ENCODE measurements at regions not wholly inside any gene's neighbourhood (a gene's known extent, or its start where the extent isn't known, plus 50 kb on each side); places are given as distances from the start of the nearest gene placed in this dataset.

DNA sequence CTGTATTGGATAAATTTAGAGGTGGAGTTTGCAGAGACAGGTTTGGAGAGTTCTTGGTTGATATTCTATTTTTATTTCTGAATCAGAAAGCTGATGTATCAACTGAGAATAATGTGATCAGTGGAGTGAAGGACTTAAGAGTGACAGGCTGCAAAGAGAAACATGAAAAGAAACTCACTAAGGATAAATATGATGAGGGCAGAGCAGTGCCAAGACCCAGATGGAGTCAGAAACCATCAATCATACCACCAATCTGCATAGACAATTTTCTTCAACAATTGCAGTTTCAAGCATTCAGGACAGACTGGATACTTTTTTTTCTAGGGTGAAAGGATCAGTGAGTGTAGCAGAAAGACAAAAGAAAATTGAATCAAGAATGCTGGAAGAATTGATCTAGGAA lies 226.7 kb upstream of the NAV3 start:
- Histone ChIP-seq H3K4me1 (ENCODE audit: control insufficient read depth, insufficient read depth, low read length) (no peaks in the 10 kb centered on the region), H3K9me3 (ENCODE audit: control insufficient read depth, insufficient read depth, low read length) (no peaks in the 10 kb centered on the region), H3K27me3 (ENCODE audit: control insufficient read depth, insufficient read depth, low read length) (no peaks in the 10 kb centered on the region), H3K36me3 (ENCODE audit: control insufficient read depth, insufficient read depth, low read length) (no peaks in the 10 kb centered on the region), H3K27ac (ENCODE audit: low read length) (no peak overlapping the region), H3K4me3 (ENCODE audit: low read length) (no peak overlapping the region)
- H3K27ac Mint-ChIP-seq: no peak overlapping the region
- H3K9me3 Mint-ChIP-seq: peaks cover 15 to 22% of the 10 kb centered on the region in 2 donors
- H3K4me3 Mint-ChIP-seq: no peak overlapping the region
- no peaks in the 10 kb centered on the region for H3K4me1 Mint-ChIP-seq
- DNase-seq (no peak), ATAC-seq (no peak)
- no peak for TF ChIP-seq CTCF (IDR thresholded peaks at IDR 0.05)
- intact Hi-C loops (cut with micrococcal nuclease): no loop called here
- no peaks in the 10 kb centered on the region for H3K27me3 Mint-ChIP-seq (ENCODE audit: low read depth in 2 of 2)
- H3K36me3 Mint-ChIP-seq: no peaks in the 10 kb centered on the region

- 67% methylated on average over 1 of the region's 2 CpGs for WGBS (ENCODE audit: insufficient coverage)
- H3K4me3 Mint-ChIP-seq: no peak overlapping the region
- H3K27ac Mint-ChIP-seq: no peak overlapping the region
- no peaks in the 10 kb centered on the region for H3K9me3 ChIP-seq (ENCODE audit: control insufficient read depth, insufficient read depth, low read length)
- intact Hi-C loops (cut with micrococcal nuclease): no loop called here
- TF ChIP-seq CTCF (IDR thresholded peaks at IDR 0.05): no peak
- H3K4me1 ChIP-seq (ENCODE audit: control insufficient read depth, insufficient read depth, low read length): no peaks in the 10 kb centered on the region
- no peak overlapping the region for H3K4me3 ChIP-seq (ENCODE audit: low read length)
- H3K27me3 Mint-ChIP-seq (ENCODE audit: low read depth in 2 of 2): no peaks in the 10 kb centered on the region
- no peaks in the 10 kb centered on the region for H3K36me3 ChIP-seq (ENCODE audit: control insufficient read depth, insufficient read depth, low read length)
- H3K4me1 Mint-ChIP-seq: no peaks in the 10 kb centered on the region
- no peak for DNase-seq
- no peak overlapping the region for H3K27ac ChIP-seq (ENCODE audit: low read length)
- H3K9me3 Mint-ChIP-seq: peaks cover 15 to 26% of the 10 kb centered on the region in 2 donors
- H3K36me3 Mint-ChIP-seq: no peaks in the 10 kb centered on the region
- no peaks in the 10 kb centered on the region for H3K27me3 ChIP-seq (ENCODE audit: control insufficient read depth, insufficient read depth, low read length)
- ATAC-seq: no peak
Measured at GRCh38 chr12:77601069-77601468, 229.6 kb upstream of the NAV3 start.

- H3K27me3 Mint-ChIP-seq (ENCODE audit: low read depth in 2 of 2): no peaks in the 10 kb centered on the region
- H3K9me3 Mint-ChIP-seq: peaks cover 15 to 23% of the 10 kb centered on the region in 2 donors
- no peak overlapping the region for H3K4me3 Mint-ChIP-seq
- H3K4me1 Mint-ChIP-seq: no peaks in the 10 kb centered on the region
- Histone ChIP-seq H3K9me3 (ENCODE audit: control insufficient read depth, insufficient read depth, low read length) (no peaks in the 10 kb centered on the region), H3K27me3 (ENCODE audit: control insufficient read depth, insufficient read depth, low read length) (no peaks in the 10 kb centered on the region), H3K36me3 (ENCODE audit: control insufficient read depth, insufficient read depth, low read length) (no peaks in the 10 kb centered on the region), H3K4me1 (ENCODE audit: control insufficient read depth, insufficient read depth, low read length) (no peaks in the 10 kb centered on the region), H3K4me3 (ENCODE audit: low read length) (no peak overlapping the region), H3K27ac (ENCODE audit: low read length) (no peak overlapping the region)
- WGBS (ENCODE audit: insufficient coverage): 73% methylated on average over 1 of the region's 1 CpG
- no peak overlapping the region for H3K27ac Mint-ChIP-seq
- ATAC-seq (no peak), DNase-seq (no peak)
- intact Hi-C loops (cut with micrococcal nuclease): no loop called here
- no peak for TF ChIP-seq CTCF (IDR thresholded peaks at IDR 0.05)
- no peaks in the 10 kb centered on the region for H3K36me3 Mint-ChIP-seq
Measured at GRCh38 chr12:77600468-77600843, 230.2 kb upstream of the NAV3 start.

- Histone ChIP-seq H3K36me3 (ENCODE audit: control insufficient read depth, insufficient read depth, low read length) (no peaks in the 10 kb centered on the region), H3K27me3 (ENCODE audit: control insufficient read depth, insufficient read depth, low read length) (no peaks in the 10 kb centered on the region), H3K27ac (ENCODE audit: low read length) (no peak overlapping the region), H3K4me1 (ENCODE audit: control insufficient read depth, insufficient read depth, low read length) (no peaks in the 10 kb centered on the region), H3K9me3 (ENCODE audit: control insufficient read depth, insufficient read depth, low read length) (no peaks in the 10 kb centered on the region), H3K4me3 (ENCODE audit: low read length) (no peak overlapping the region)
- Mint-ChIP-seq H3K36me3 (no peaks in the 10 kb centered on the region), H3K27me3 (ENCODE audit: low read depth in 2 of 2) (no peaks in the 10 kb centered on the region), H3K4me1 (no peaks in the 10 kb centered on the region), H3K27ac (no peak overlapping the region), H3K9me3 (peaks cover 19 to 23% of the 10 kb centered on the region in 2 donors), H3K4me3 (no peak overlapping the region)
- TF ChIP-seq CTCF (IDR thresholded peaks at IDR 0.05): no peak
- ATAC-seq (no peak), DNase-seq (no peak)
- intact Hi-C loops (cut with micrococcal nuclease): no loop called here
Measured at GRCh38 chr12:77599782-77600467, 230.8 kb upstream of the NAV3 start.
